ENCODE measurements at regions not wholly inside any gene's neighbourhood (a gene's known extent, or its start where the extent isn't known, plus 50 kb on each side); places are given as distances from the start of the nearest gene placed in this dataset.

DNA sequence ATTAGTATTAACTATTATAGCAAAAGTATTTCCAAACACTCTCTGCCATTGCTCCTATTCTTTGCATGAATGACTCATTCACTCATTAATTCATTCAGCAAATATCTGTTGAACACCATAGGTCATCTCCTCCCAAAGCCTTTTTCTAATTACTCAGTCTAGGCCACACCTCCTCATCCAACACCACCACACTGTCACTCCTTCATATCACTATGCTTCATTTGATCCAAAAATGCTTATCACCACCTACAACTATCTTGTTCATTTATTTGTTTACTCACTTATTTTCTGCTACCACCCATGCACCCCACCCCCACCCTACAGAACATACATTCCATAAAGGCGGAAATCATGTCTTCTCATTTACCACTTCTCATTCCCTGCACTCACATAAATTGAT is 94.4 kb upstream of the TNFSF4 start:
- POLR2A ChIA-PET: interaction anchor here (0.6 kb wide), 1 partner anchor 177 kb away, joined by 5 read pairs; no protein-coding TSS in a partner anchor
- RAD21 ChIA-PET (ENCODE audit: unreplicated experiment): no interaction called here
- SMC1A ChIA-PET (ENCODE audit: uncharacterized antibody, unreplicated experiment): interaction anchor here (0.8 to 1.8 kb wide), 5 partner anchors 12 to 118 kb away, joined by 3 to 6 read pairs (median 3); no protein-coding TSS in a partner anchor
- no peak for TF ChIP-seq ZNF622 (IDR thresholded peaks at IDR 0.05)
- no peak for TF ChIP-seq EZH2 (IDR thresholded peaks at IDR 0.05; ENCODE audit: borderline replicate concordance, control insufficient read depth, low read depth, low read length)
- no peak for TF ChIP-seq POLR2AphosphoS5 (IDR thresholded peaks at IDR 0.05; ENCODE audit: low read length)
- no peak for TF ChIP-seq POLR2A (IDR thresholded peaks at IDR 0.05; ENCODE audit: low read depth, low read length)
- TF ChIP-seq, protein P1, sequence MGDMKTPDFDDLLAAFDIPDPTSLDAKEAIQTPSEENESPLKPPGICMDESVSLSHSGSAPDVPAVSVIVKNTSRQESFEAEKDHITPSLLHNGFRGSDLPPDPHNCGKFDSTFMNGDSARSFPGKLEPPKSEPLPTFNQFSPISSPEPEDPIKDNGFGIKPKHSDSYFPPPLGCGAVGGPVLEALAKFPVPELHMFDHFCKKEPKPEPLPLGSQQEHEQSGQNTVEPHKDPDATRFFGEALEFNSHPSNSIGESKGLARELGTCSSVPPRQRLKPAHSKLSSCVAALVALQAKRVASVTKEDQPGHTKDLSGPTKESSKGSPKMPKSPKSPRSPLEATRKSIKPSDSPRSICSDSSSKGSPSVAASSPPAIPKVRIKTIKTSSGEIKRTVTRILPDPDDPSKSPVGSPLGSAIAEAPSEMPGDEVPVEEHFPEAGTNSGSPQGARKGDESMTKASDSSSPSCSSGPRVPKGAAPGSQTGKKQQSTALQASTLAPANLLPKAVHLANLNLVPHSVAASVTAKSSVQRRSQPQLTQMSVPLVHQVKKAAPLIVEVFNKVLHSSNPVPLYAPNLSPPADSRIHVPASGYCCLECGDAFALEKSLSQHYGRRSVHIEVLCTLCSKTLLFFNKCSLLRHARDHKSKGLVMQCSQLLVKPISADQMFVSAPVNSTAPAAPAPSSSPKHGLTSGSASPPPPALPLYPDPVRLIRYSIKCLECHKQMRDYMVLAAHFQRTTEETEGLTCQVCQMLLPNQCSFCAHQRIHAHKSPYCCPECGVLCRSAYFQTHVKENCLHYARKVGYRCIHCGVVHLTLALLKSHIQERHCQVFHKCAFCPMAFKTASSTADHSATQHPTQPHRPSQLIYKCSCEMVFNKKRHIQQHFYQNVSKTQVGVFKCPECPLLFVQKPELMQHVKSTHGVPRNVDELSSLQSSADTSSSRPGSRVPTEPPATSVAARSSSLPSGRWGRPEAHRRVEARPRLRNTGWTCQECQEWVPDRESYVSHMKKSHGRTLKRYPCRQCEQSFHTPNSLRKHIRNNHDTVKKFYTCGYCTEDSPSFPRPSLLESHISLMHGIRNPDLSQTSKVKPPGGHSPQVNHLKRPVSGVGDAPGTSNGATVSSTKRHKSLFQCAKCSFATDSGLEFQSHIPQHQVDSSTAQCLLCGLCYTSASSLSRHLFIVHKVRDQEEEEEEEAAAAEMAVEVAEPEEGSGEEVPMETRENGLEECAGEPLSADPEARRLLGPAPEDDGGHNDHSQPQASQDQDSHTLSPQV (IDR thresholded peaks at IDR 0.05): no peak
- no peak for TF ChIP-seq SIX5 (IDR thresholded peaks at IDR 0.05; ENCODE audit: low read depth, low read length, severe bottlenecking)
- TF ChIP-seq EP300 (IDR thresholded peaks at IDR 0.05; ENCODE audit: borderline replicate concordance in 1 of 2, control insufficient read depth in 1 of 2, low read depth in 2 of 2, low read length in 2 of 2): no peak
- TF ChIP-seq FOXM1 (IDR thresholded peaks at IDR 0.05; ENCODE audit: low read depth, low read length): no peak
- TF ChIP-seq, protein P2, sequence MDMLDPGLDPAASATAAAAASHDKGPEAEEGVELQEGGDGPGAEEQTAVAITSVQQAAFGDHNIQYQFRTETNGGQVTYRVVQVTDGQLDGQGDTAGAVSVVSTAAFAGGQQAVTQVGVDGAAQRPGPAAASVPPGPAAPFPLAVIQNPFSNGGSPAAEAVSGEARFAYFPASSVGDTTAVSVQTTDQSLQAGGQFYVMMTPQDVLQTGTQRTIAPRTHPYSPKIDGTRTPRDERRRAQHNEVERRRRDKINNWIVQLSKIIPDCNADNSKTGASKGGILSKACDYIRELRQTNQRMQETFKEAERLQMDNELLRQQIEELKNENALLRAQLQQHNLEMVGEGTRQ (IDR thresholded peaks at IDR 0.05; ENCODE audit: borderline replicate concordance, low read depth, low read length): no peak
- no peaks in the 10 kb centered on the region for H4K20me1 ChIP-seq (ENCODE audit: control insufficient read depth, insufficient read depth)
- no peak overlapping the region for H3K4me2 ChIP-seq (ENCODE audit: control insufficient read depth, insufficient read depth)
- no peak for DNase-seq (ENCODE audit: low read depth, low spot score)
- H2AFZ ChIP-seq (ENCODE audit: control insufficient read depth, low read depth, low read length): no peak overlapping the region
- BruUV-seq (replicated peaks): no TSS peak
- no peaks in the 10 kb centered on the region for H3K27me3 ChIP-seq (replicated peaks in 1 of 2; ENCODE audit: control insufficient read depth in 2 of 2, insufficient read depth in 2 of 2, low read length in 1 of 2)
- no peaks in the 10 kb centered on the region; the same call in 2 of the 3 replicates for H3K9me3 ChIP-seq (replicated peaks; ENCODE audit: control insufficient read depth, insufficient read depth, low read length)
- H3K9ac ChIP-seq (ENCODE audit: control insufficient read depth, insufficient read depth, low read length): no peak overlapping the region
- WGBS (ENCODE audit: insufficient coverage, insufficient replicate concordance, low lambda C conversion rate, missing lambda C conversion rate): 90% methylated on average over 1 of the region's 1 CpG
- no peak overlapping the region for H3K4me3 ChIP-seq
- intact Hi-C loops (cut with micrococcal nuclease; ENCODE audit: unreplicated experiment): no loop called here
- in situ Hi-C loops (cut with MboI): no loop called here
- H3K27ac ChIP-seq (ENCODE audit: control insufficient read depth, insufficient read depth): no peak overlapping the region
- ATAC-seq: no peak
- no peak for FAIRE-seq
- H3K79me2 ChIP-seq (ENCODE audit: control insufficient read depth, insufficient read depth, low read length): no peaks in the 10 kb centered on the region
- CTCF ChIA-PET: interaction anchor here (1.1 to 1.5 kb wide), 2 partner anchors 11 to 25 kb away, joined by 3 to 4 read pairs; no protein-coding TSS in a partner anchor
- H3K36me3 ChIP-seq (ENCODE audit: control insufficient read depth in 2 of 2, insufficient read depth in 2 of 2, low read length in 1 of 2): no peaks in the 10 kb centered on the region; a peak in 1 of 4 replicates
- peaks cover 29% of the 10 kb centered on the region for H3K4me1 ChIP-seq (ENCODE audit: control insufficient read depth, insufficient read depth, low read length)

All from GM12878 (cell line).